ENCODE measurements at regions not wholly inside any gene's neighbourhood (a gene's known extent, or its start where the extent isn't known, plus 50 kb on each side); places are given as distances from the start of the nearest gene placed in this dataset.

- no peak for DNase-seq
Measured at GRCh38 chr15:55016225-55016624, 180.5 kb downstream of the RSL24D1 start.

- DNase-seq = no peak
Measured at GRCh38 chr15:55015093-55015445, 181.7 kb downstream of the RSL24D1 start.

- DNase-seq = no peak
Measured at GRCh38 chr15:55014391-55015092, 182.2 kb downstream of the RSL24D1 start.

GRCh38 chr15:55008421-55008820, 188.3 kb downstream of the RSL24D1 start:
- DNase-seq = no peak

GRCh38 chr15:55007561-55007960, 189.2 kb downstream of the RSL24D1 start:
- DNase-seq = no peak

- no peak for DNase-seq
Measured at GRCh38 chr15:55005679-55006078, 191.1 kb downstream of the RSL24D1 start.

- no peak for DNase-seq
Measured at GRCh38 chr15:55003965-55004873, 192.5 kb downstream of the RSL24D1 start.

GRCh38 chr15:54998661-54999060, 198.1 kb downstream of the RSL24D1 start:
- DNase-seq = no peak

GRCh38 chr15:54990793-54991192, 205.9 kb downstream of the RSL24D1 start:
- no peak for DNase-seq

GRCh38 chr15:54987881-54988280, 208.9 kb downstream of the RSL24D1 start:
- DNase-seq = no peak

- no peak for DNase-seq
Measured at GRCh38 chr15:54979964-54980363, 216.8 kb downstream of the RSL24D1 start.

GRCh38 chr15:54962637-54963036, 234.1 kb downstream of the RSL24D1 start:
- DNase-seq = no peak

- no peak for DNase-seq
Measured at GRCh38 chr15:54960266-54960665, 236.5 kb downstream of the RSL24D1 start.

- no peak for DNase-seq
Measured at GRCh38 chr15:54941417-54941816, 255.3 kb downstream of the RSL24D1 start.

GRCh38 chr15:54917312-54917711, 279.4 kb downstream of the RSL24D1 start:
- no peak for DNase-seq

GRCh38 chr15:54915380-54915779, 281.4 kb downstream of the RSL24D1 start:
- DNase-seq = no peak

- DNase-seq = no peak
Measured at GRCh38 chr15:54884312-54884711, 312.4 kb downstream of the RSL24D1 start.

GRCh38 chr15:54859982-54860381, 336.8 kb downstream of the RSL24D1 start:
- DNase-seq = no peak

- DNase-seq = no peak
Measured at GRCh38 chr15:54854667-54855066, 342.1 kb downstream of the RSL24D1 start.

- DNase-seq = no peak
Measured at GRCh38 chr15:54850101-54850500, 346.6 kb downstream of the RSL24D1 start.

- no peak for DNase-seq
Measured at GRCh38 chr15:54843006-54843405, 353.7 kb downstream of the RSL24D1 start.

GRCh38 chr15:54841701-54842305, 354.9 kb downstream of the RSL24D1 start:
- no peak for DNase-seq

- no peak for DNase-seq
Measured at GRCh38 chr15:54840621-54841398, 355.9 kb downstream of the RSL24D1 start.

Measured in NCI-H2029 treated with DMSO at 0.1 percent for 48 hours (cell line).